Activated B cell treated with CpG ODN at 0.5 μM for 24 hours (primary cell): ENCODE measurements at regions not wholly inside any gene's neighbourhood (a gene's known extent, or its start where the extent isn't known, plus 50 kb on each side); places are given as distances from the start of the nearest gene placed in this dataset.

Experiments
- ATAC-seq: fragments of 200-7000 bp; cut with Tn5 transposase; one replicate; pipeline ENCODE4 v1.10.0; 2021; ENCODE audit warnings: low read depth, mild to moderate bottlenecking, moderate library complexity
- CTCF ChIA-PET: fragments of 350-600 bp; sonication (Branson Sonifier 250); formaldehyde crosslinking; loops from one replicate; lab custom pipeline; 2021; ENCODE audit warnings: antibody characterized with exemption; lab: Charles Lee
- POLR2A ChIA-PET: fragments of 350-600 bp; sonication (Branson Sonifier 250); formaldehyde crosslinking; loops from one replicate; lab custom pipeline; 2021; ENCODE audit warnings: antibody characterized with exemption; lab: Charles Lee
- DNase-seq: peaks from one replicate; pipeline ENCODE4 v3.0.0; 2022
- H3K27ac Mint-ChIP-seq: one replicate; pipeline ENCODE4 v1.8.0; 2020; ENCODE audit warnings: mixed read lengths
- H3K27me3 Mint-ChIP-seq: one replicate; pipeline ENCODE4 v1.8.0; 2021; ENCODE audit warnings: mixed read lengths
- H3K36me3 Mint-ChIP-seq: one replicate; pipeline ENCODE4 v1.8.0; 2021; ENCODE audit warnings: low read depth, mixed read lengths
- H3K4me1 Mint-ChIP-seq: one replicate; pipeline ENCODE4 v1.8.0; 2021; ENCODE audit warnings: mixed read lengths
- H3K4me3 Mint-ChIP-seq: one replicate; pipeline ENCODE4 v1.8.0; 2020; ENCODE audit warnings: mild to moderate bottlenecking, mixed read lengths
- H3K9me3 Mint-ChIP-seq: one replicate; pipeline ENCODE4 v1.8.0; 2020; ENCODE audit warnings: mixed read lengths
- CTCF ChIP-seq: fragments of 200-600 bp; IDR thresholded peaks from one replicate; pipeline ENCODE4 v1.8.0; 2022; ENCODE audit warnings: antibody characterized with exemption, mild to moderate bottlenecking
- intact Hi-C: fragments of 100-400 bp; cut with micrococcal nuclease; formaldehyde crosslinking; loops from one replicate; pipeline ENCODE4 v1.15.1; 2024

- Mint-ChIP-seq H3K27ac (no peak overlapping the region), H3K36me3 (no peaks in the 10 kb centered on the region), H3K4me3 (no peak overlapping the region), H3K9me3 (no peaks in the 10 kb centered on the region), H3K27me3 (no peaks in the 10 kb centered on the region), H3K4me1 (no peaks in the 10 kb centered on the region)
- no peak for TF ChIP-seq CTCF
- intact Hi-C loops = no loop called here
- DNase-seq (no peak), ATAC-seq (no peak)
- POLR2A ChIA-PET = no interaction called here
- CTCF ChIA-PET = no interaction called here
These were observed 754.7 kb downstream of the BCL11A start for GRCh38 chr2:59798687-59799232.

- DNase-seq (no peak), ATAC-seq (no peak)
- ChIA-PET POLR2A (no interaction called here), CTCF (no interaction called here)
- no peak overlapping the region for H3K4me3 Mint-ChIP-seq
- no peak for TF ChIP-seq CTCF
- no peaks in the 10 kb centered on the region for H3K4me1 Mint-ChIP-seq
- H3K9me3 Mint-ChIP-seq = no peaks in the 10 kb centered on the region
- no peaks in the 10 kb centered on the region for H3K27me3 Mint-ChIP-seq
- H3K36me3 Mint-ChIP-seq = no peaks in the 10 kb centered on the region
- H3K27ac Mint-ChIP-seq = no peak overlapping the region
- intact Hi-C loops = no loop called here
These were observed 762.3 kb downstream of the BCL11A start for GRCh38 chr2:59791004-59791618.

GRCh38 chr2:59790186-59791003 is 763.1 kb downstream of the BCL11A start:
- Mint-ChIP-seq H3K27me3 (no peaks in the 10 kb centered on the region), H3K27ac (no peak overlapping the region), H3K4me1 (no peaks in the 10 kb centered on the region), H3K9me3 (no peaks in the 10 kb centered on the region), H3K36me3 (no peaks in the 10 kb centered on the region), H3K4me3 (no peak overlapping the region)
- intact Hi-C loops = no loop called here
- TF ChIP-seq CTCF = no peak
- no peak for DNase-seq
- CTCF ChIA-PET = no interaction called here
- POLR2A ChIA-PET = no interaction called here
- no peak for ATAC-seq

GRCh38 chr2:59789523-59789922 is 763.9 kb downstream of the BCL11A start:
- Mint-ChIP-seq H3K27me3 (no peaks in the 10 kb centered on the region), H3K27ac (no peak overlapping the region), H3K4me1 (no peaks in the 10 kb centered on the region), H3K4me3 (no peak overlapping the region), H3K9me3 (no peaks in the 10 kb centered on the region), H3K36me3 (no peaks in the 10 kb centered on the region)
- ChIA-PET CTCF (no interaction called here), POLR2A (no interaction called here)
- no peak for TF ChIP-seq CTCF
- no peak for DNase-seq
- intact Hi-C loops = loop anchor here (10.0 kb wide), 1 partner anchor 765 kb away; the partner anchor contains the start of gene BCL11A
- no peak for ATAC-seq

- Mint-ChIP-seq H3K27me3 (no peaks in the 10 kb centered on the region), H3K4me3 (no peak overlapping the region), H3K27ac (no peak overlapping the region), H3K4me1 (no peaks in the 10 kb centered on the region), H3K9me3 (no peaks in the 10 kb centered on the region), H3K36me3 (no peaks in the 10 kb centered on the region)
- TF ChIP-seq CTCF = no peak
- ATAC-seq (no peak), DNase-seq (no peak)
- ChIA-PET CTCF (interaction anchor here (1.0 kb wide), 1 partner anchor 763 kb away, joined by 3 read pairs; no protein-coding TSS in a partner anchor), POLR2A (interaction anchor here (1.1 kb wide), 1 partner anchor 763 kb away, joined by 4 read pairs; no protein-coding TSS in a partner anchor)
- intact Hi-C loops = loop anchor here (10.0 kb wide), 1 partner anchor 768 kb away; the partner anchor contains the start of gene BCL11A
These were observed 766.4 kb downstream of the BCL11A start for GRCh38 chr2:59787095-59787494.
